Gastroesophageal sphincter (tissue), 4 donors: ENCODE measurements at regions not wholly inside any gene's neighbourhood (a gene's known extent, or its start where the extent isn't known, plus 50 kb on each side); places are given as distances from the start of the nearest gene placed in this dataset.
A peak's percentile ranks its signal among the peaks of the same experiment; 100 is the strongest.

Source experiments
- ATAC-seq: fragments of 150-250 bp; one replicate; pipeline ENCODE4 v1.9.1; 2016; ENCODE audit warnings: mild to moderate bottlenecking, moderate library complexity
- H3K27ac ChIP-seq, 4 donors: fragments of 200-600 bp; sonication (generic) in 3 of 4; 1 replicate in 3 of 4; 2 replicates in 1 of 4; pipeline ENCODE4 v1.5.1; 2016 to 2019
- H3K27me3 ChIP-seq: fragments of 200-600 bp; sonication (generic); one replicate; pipeline ENCODE4 v1.5.1; 2019
- H3K36me3 ChIP-seq, 2 donors: fragments of 200-600 bp; sonication (generic); one replicate each; pipeline ENCODE4 v1.5.1; 2019; ENCODE audit warnings: control low read depth in 1 of 2
- H3K4me1 ChIP-seq, 3 donors: fragments of 200-600 bp; sonication (generic); 1 replicate in 2 of 3; 2 replicates in 1 of 3; pipeline ENCODE4 v1.5.1; 2016 to 2019; ENCODE audit warnings: control low read depth in 2 of 3
- H3K4me3 ChIP-seq, 2 donors: fragments of 200-600 bp; sonication (generic); one replicate each; pipeline ENCODE4 v1.5.1; 2019; ENCODE audit warnings: mild to moderate bottlenecking in 1 of 2, moderate library complexity in 1 of 2
- H3K9me3 ChIP-seq, 3 donors: fragments of 200-600 bp; sonication (generic); one replicate each; pipeline ENCODE4 v1.5.1; 2017 to 2019; ENCODE audit warnings: control low read depth in 2 of 3
- EP300 ChIP-seq: sonication (generic); formaldehyde crosslinking; IDR thresholded peaks from one replicate; pipeline ENCODE4 v1.6.1; 2017; ENCODE audit warnings: antibody characterized with exemption, mild to moderate bottlenecking
- POLR2A ChIP-seq, 2 donors: fragments of 450-650 bp; IDR thresholded peaks; one replicate each; pipeline ENCODE4 v1.6.1; 2017; ENCODE audit warnings: antibody characterized with exemption in 2 of 2, mild to moderate bottlenecking in 2 of 2, moderate library complexity in 1 of 2
- POLR2AphosphoS5 ChIP-seq: sonication (generic); formaldehyde crosslinking; IDR thresholded peaks from one replicate; pipeline ENCODE4 v1.6.1; 2017; ENCODE audit warnings: antibody characterized with exemption
- WGBS, 2 donors: methylation state at CpG; one replicate each; pipeline ENCODE4 v1.1.5; 2018; ENCODE audit warnings: low coverage in 1 of 2; 5-methylcytosine and 5-hydroxymethylcytosine counted together
- TF ChIP-seq, protein P1 (sequence below), 4 experiments: fragments of 200-600 bp in 2 of 4; fragments of 450-650 bp in 2 of 4; sonication (generic) in 1 of 4; IDR thresholded peaks; one replicate each; pipeline ENCODE4 v1.5.1; 2017 to 2019; ENCODE audit warnings: antibody characterized with exemption in 4 of 4, mild to moderate bottlenecking in 2 of 4, moderate library complexity in 2 of 4

DNA sequence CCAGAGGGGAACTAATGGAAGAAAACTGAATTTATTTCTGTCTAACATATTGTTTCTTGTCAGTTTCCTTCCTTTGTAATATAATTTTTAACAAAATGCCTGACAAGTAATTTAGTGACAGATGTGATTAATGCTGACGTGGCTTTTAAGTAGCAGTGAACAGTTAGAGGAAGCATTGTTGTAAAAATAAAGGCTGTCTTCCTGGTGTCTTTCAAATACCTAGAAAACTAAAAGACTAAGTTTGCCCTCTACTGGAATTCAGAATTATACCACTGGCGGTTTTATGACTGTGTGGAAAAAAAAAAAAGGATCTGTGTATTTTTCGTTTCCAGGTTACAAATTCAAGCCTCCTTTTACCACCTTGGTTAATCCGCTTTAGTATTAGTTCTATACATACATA is 217.1 kb upstream of the DPP6 start:
- TF ChIP-seq EP300 (no peak), POLR2AphosphoS5 (no peak), POLR2A (IDR thresholded peaks at IDR 0.05) (no peak)
- TF ChIP-seq, protein P1, sequence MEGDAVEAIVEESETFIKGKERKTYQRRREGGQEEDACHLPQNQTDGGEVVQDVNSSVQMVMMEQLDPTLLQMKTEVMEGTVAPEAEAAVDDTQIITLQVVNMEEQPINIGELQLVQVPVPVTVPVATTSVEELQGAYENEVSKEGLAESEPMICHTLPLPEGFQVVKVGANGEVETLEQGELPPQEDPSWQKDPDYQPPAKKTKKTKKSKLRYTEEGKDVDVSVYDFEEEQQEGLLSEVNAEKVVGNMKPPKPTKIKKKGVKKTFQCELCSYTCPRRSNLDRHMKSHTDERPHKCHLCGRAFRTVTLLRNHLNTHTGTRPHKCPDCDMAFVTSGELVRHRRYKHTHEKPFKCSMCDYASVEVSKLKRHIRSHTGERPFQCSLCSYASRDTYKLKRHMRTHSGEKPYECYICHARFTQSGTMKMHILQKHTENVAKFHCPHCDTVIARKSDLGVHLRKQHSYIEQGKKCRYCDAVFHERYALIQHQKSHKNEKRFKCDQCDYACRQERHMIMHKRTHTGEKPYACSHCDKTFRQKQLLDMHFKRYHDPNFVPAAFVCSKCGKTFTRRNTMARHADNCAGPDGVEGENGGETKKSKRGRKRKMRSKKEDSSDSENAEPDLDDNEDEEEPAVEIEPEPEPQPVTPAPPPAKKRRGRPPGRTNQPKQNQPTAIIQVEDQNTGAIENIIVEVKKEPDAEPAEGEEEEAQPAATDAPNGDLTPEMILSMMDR (IDR thresholded peaks at IDR 0.05) = peak; percentile 13 to 59 (median 47)

GRCh38 chr7:153835712-153836265 is 216.4 kb upstream of the DPP6 start:
- H3K9me3 ChIP-seq = no peaks in the 10 kb centered on the region
- H3K27me3 ChIP-seq = no peaks in the 10 kb centered on the region
- H3K4me3 ChIP-seq = no peak overlapping the region
- no peaks in the 10 kb centered on the region for H3K36me3 ChIP-seq
- ATAC-seq = peak; percentile 52
- peak overlapping the region in 3 of 4 donors; percentile 21 to 67 (median 65) for H3K27ac ChIP-seq
- TF ChIP-seq POLR2AphosphoS5 (no peak), POLR2A (IDR thresholded peaks at IDR 0.05) (no peak), EP300 (no peak)
- TF ChIP-seq, protein P1 (IDR thresholded peaks at IDR 0.05) = no peak
- 30 to 31% methylated on average over 6 to 7 of the region's 7 CpGs for WGBS, 2 donors
- peaks cover 0 to 19% (median 0%) of the 10 kb centered on the region in 3 donors for H3K4me1 ChIP-seq

More for the DNA sequence above, 217.1 kb upstream of the DPP6 start:
- peaks cover 0 to 19% (median 0%) of the 10 kb centered on the region in 3 donors for H3K4me1 ChIP-seq
- peak; percentile 46 for ATAC-seq
- 16 to 40% methylated on average over 4 of the region's 4 CpGs for WGBS, 2 donors
- no peaks in the 10 kb centered on the region for H3K9me3 ChIP-seq
- no peaks in the 10 kb centered on the region for H3K27me3 ChIP-seq
- H3K4me3 ChIP-seq = no peak overlapping the region
- H3K27ac ChIP-seq = peak overlapping the region in 3 of 4 donors; percentile 8 to 67 (median 65)
- no peaks in the 10 kb centered on the region for H3K36me3 ChIP-seq

GRCh38 chr7:153838591-153838990 is 213.6 kb upstream of the DPP6 start:
- Histone ChIP-seq H3K27me3 (no peaks in the 10 kb centered on the region), H3K27ac (no peak overlapping the region), H3K4me1 (peaks cover 0 to 19% (median 0%) of the 10 kb centered on the region in 3 donors), H3K4me3 (no peak overlapping the region), H3K9me3 (no peaks in the 10 kb centered on the region), H3K36me3 (no peaks in the 10 kb centered on the region)
- ATAC-seq = no peak
- 38 to 40% methylated on average over 4 of the region's 4 CpGs for WGBS, 2 donors
- TF ChIP-seq, protein P1 (IDR thresholded peaks at IDR 0.05) = no peak
- no peak for TF ChIP-seq POLR2A (IDR thresholded peaks at IDR 0.05)
- TF ChIP-seq EP300 = no peak
- TF ChIP-seq POLR2AphosphoS5 = no peak

- H3K27me3 ChIP-seq = no peaks in the 10 kb centered on the region
- H3K4me1 ChIP-seq = peaks cover 0 to 3% (median 0%) of the 10 kb centered on the region in 3 donors
- no peak for ATAC-seq
- H3K36me3 ChIP-seq = no peaks in the 10 kb centered on the region
- WGBS, 2 donors = 92 to 94% methylated on average over 2 to 4 of the region's 5 CpGs
- no peak overlapping the region for H3K27ac ChIP-seq
- no peaks in the 10 kb centered on the region for H3K9me3 ChIP-seq
- TF ChIP-seq, protein P1 (IDR thresholded peaks at IDR 0.05) = no peak
- TF ChIP-seq EP300 = no peak
- no peak for TF ChIP-seq POLR2A (IDR thresholded peaks at IDR 0.05)
- no peak for TF ChIP-seq POLR2AphosphoS5
- H3K4me3 ChIP-seq = no peak overlapping the region
Measured at GRCh38 chr7:153840861-153841260, 211.3 kb upstream of the DPP6 start.

DNA sequence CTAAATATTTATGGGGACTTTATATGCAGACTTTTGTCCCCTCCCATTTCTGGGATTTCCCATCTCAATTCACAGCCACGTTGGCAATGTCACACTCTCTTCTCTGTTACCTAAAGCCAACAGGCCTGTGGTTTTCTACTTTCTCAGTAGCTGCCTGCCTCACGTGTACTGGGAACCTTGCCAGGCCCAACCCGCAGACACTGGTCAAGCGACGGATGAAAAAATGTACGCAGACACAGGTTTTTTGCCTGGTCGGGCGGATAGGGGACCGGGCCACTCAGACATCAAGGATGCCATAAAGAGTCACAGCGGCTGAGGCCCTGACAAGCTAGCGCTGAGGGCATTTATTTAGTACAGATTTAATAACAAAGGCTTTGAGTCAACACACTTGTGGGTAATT is 204.4 kb upstream of the DPP6 start:
- TF ChIP-seq EP300 (no peak), POLR2A (IDR thresholded peaks at IDR 0.05) (no peak), POLR2AphosphoS5 (no peak)
- TF ChIP-seq, protein P1 (IDR thresholded peaks at IDR 0.05) = no peak
- Histone ChIP-seq H3K4me1 (no peaks in the 10 kb centered on the region), H3K36me3 (no peaks in the 10 kb centered on the region), H3K4me3 (no peak overlapping the region), H3K9me3 (no peaks in the 10 kb centered on the region), H3K27ac (no peak overlapping the region), H3K27me3 (no peaks in the 10 kb centered on the region)
- 40 to 82% methylated on average over 1 to 3 of the region's 11 CpGs for WGBS, 2 donors
- ATAC-seq = no peak
